OCI-LY1 (cell line): ENCODE measurements at regions not wholly inside any gene's neighbourhood (a gene's known extent, or its start where the extent isn't known, plus 50 kb on each side); places are given as distances from the start of the nearest gene placed in this dataset.
"Not testable (repeated sequence)": the region's sequence is repeated elsewhere in the genome, so short reads cannot be mapped to it uniquely, and the experiment has no call there.

ENCODE experiments used
- CTCF ChIP-seq: fragments of 200-600 bp; sonication (generic), shearing (Covaris generic); IDR thresholded peaks from 2 replicates; pipeline ENCODE4 v1.5.1; 2017; ENCODE audit warnings: mild to moderate bottlenecking, antibody characterized with exemption, low read length, moderate library complexity, mixed read lengths
- EZH2 ChIP-seq: fragments of 200-600 bp; sonication (generic), shearing (Covaris generic); IDR thresholded peaks from 2 replicates; pipeline ENCODE4 v1.8.0; 2017; ENCODE audit warnings: borderline replicate concordance, mixed run types, mild to moderate bottlenecking, antibody characterized with exemption, low read length, moderate library complexity, mixed read lengths

GRCh38 chr2:144969564-144969963, 449.6 kb upstream of the ZEB2 start:
- not testable (repeated sequence) for TF ChIP-seq CTCF, EZH2
